ENCODE measurements at regions not wholly inside any gene's neighbourhood (a gene's known extent, or its start where the extent isn't known, plus 50 kb on each side); places are given as distances from the start of the nearest gene placed in this dataset.
"Not testable (repeated sequence)": the region's sequence is repeated elsewhere in the genome, so short reads cannot be mapped to it uniquely, and the experiment has no call there.

DNA sequence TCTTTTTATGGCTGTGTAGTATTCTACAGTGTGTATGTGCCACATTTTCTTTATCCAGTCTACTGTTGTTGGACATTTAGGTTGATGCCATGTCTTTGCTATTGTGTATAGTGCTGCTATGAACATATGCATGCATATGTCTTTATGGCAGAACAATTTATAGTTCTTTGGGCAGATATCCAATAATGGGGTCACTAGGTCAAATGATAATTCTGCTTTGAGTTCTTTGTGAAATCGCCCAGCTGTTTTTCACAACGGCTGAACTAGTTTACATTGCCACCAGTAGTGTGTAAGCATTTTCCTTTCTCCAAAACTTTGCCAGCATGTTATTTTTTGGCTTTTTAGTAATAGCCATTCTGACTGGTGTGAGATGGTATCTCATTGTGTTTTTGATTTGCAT is 214.8 kb upstream of the TMEM229A start:
- TF ChIP-seq EP300 (IDR thresholded peaks at IDR 0.05) (no peak), POLR2A (IDR thresholded peaks at IDR 0.05; ENCODE audit: low read depth) (no peak), POLR2AphosphoS5 (IDR thresholded peaks at IDR 0.05) (no peak)
- TF ChIP-seq, protein P1, sequence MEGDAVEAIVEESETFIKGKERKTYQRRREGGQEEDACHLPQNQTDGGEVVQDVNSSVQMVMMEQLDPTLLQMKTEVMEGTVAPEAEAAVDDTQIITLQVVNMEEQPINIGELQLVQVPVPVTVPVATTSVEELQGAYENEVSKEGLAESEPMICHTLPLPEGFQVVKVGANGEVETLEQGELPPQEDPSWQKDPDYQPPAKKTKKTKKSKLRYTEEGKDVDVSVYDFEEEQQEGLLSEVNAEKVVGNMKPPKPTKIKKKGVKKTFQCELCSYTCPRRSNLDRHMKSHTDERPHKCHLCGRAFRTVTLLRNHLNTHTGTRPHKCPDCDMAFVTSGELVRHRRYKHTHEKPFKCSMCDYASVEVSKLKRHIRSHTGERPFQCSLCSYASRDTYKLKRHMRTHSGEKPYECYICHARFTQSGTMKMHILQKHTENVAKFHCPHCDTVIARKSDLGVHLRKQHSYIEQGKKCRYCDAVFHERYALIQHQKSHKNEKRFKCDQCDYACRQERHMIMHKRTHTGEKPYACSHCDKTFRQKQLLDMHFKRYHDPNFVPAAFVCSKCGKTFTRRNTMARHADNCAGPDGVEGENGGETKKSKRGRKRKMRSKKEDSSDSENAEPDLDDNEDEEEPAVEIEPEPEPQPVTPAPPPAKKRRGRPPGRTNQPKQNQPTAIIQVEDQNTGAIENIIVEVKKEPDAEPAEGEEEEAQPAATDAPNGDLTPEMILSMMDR (IDR thresholded peaks at IDR 0.05): no peak
- WGBS: 54% methylated on average over 2 of the region's 2 CpGs
- DNase-seq (ENCODE audit: extremely low spot score): no peak

DNA sequence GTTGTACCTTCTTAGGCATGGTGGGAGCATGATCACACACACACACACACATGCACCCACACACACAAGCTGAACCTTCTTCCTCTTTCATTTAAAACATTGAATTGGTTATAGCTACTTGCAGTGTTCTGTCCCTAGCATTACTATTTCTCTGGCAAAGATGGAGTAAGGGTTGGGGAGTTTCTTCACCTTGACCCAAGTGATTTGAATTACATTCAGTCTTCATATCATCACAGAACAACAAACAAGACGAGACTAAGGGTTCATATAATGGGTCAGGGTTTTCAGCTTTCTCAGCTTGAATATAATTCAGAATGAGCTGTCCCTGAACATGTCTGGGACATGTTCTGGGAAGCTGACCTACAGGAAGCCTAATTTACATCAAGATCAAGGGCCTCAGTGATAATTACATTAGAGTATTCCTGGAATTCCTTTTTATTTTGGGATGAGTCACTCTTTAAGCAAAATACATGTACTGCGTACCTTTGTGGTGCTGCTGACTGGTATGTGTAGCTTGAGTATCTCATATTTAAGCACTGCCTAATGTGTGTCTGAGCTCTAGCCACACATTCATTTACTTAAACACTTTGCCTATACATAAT is 213.5 kb upstream of the TMEM229A start:
- Histone ChIP-seq H3K27me3 (no peaks in the 10 kb centered on the region), H3K27ac (replicated peaks in 1 of 4) (no peak overlapping the region), H3K4me3 (no peak overlapping the region), H3K4me1 (no peaks in the 10 kb centered on the region), H3K36me3 (no peaks in the 10 kb centered on the region), H3K9me3 (no peaks in the 10 kb centered on the region)
- 79% methylated on average over 2 of the region's 2 CpGs for WGBS
- DNase-seq (ENCODE audit: extremely low spot score): no peak
- TF ChIP-seq, protein P1 (IDR thresholded peaks at IDR 0.05): no peak
- intact Hi-C loops (cut with DNase I): no loop called here

More for the DNA sequence above, 214.8 kb upstream of the TMEM229A start:
- H3K9me3 ChIP-seq: no peaks in the 10 kb centered on the region
- no peaks in the 10 kb centered on the region for H3K4me1 ChIP-seq
- H3K27ac ChIP-seq (replicated peaks in 1 of 4): no peak overlapping the region
- intact Hi-C loops (cut with DNase I): no loop called here
- no peaks in the 10 kb centered on the region for H3K36me3 ChIP-seq
- no peaks in the 10 kb centered on the region for H3K27me3 ChIP-seq
- H3K4me3 ChIP-seq: no peak overlapping the region

DNA sequence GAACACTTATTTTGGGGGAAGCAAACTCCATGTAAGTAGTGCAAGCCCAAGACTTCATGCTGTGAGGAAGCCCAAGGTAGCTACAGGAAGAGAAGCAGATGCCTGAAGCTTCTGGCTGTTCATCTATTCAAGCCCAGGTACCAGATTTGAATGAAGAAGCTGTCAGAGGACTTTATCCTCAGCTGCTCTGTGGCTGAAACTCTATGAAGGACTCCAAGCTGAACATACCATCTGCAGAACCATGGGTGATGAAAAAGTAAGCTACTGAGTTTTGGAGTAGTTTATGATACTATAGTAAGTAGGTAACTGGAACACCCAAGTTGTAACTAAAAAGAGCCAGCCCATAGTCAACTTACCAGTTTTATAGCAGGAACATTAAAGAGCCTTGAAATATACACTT is 211.6 kb upstream of the TMEM229A start:
- H3K36me3 ChIP-seq; intact Hi-C loops (cut with DNase I); H3K27me3 ChIP-seq: not testable (repeated sequence)

DNA sequence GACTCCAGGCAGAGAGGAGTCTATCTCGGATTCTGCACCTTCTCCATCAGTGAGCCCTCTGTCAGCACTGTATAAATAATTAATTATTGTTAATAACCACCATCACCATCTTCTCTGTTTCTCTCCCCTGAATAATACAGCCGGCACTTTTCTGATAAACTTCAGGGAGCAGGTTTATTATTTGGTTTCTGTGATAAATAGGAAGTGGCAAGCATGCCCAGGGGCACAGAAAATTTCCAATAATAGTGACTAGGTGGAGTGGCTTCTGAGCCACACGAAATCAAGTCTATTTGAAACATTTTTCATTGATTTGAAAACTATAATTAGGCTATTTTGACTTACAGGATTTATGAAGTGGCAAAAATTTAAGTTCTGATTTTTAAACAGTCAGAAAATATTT is 186.8 kb upstream of the TMEM229A start:
- Histone ChIP-seq H3K9me3 (peaks cover 0 to 5% (median 0%) of the 10 kb centered on the region in 4 donors), H3K36me3 (no peaks in the 10 kb centered on the region), H3K4me3 (no peak overlapping the region), H3K27me3 (no peaks in the 10 kb centered on the region), H3K27ac (replicated peaks in 1 of 4) (no peak overlapping the region), H3K4me1 (no peaks in the 10 kb centered on the region)
- 55% methylated on average over 3 of the region's 3 CpGs for WGBS
- DNase-seq (ENCODE audit: extremely low spot score): no peak
- TF ChIP-seq EP300 (IDR thresholded peaks at IDR 0.05) (no peak), POLR2AphosphoS5 (IDR thresholded peaks at IDR 0.05) (no peak), POLR2A (IDR thresholded peaks at IDR 0.05; ENCODE audit: low read depth) (no peak)
- TF ChIP-seq, protein P1 (IDR thresholded peaks at IDR 0.05): no peak
- intact Hi-C loops (cut with DNase I): no loop called here

More for the DNA sequence above, 211.6 kb upstream of the TMEM229A start:
- H3K4me3 ChIP-seq; H3K4me1 ChIP-seq; DNase-seq (ENCODE audit: extremely low spot score); H3K27ac ChIP-seq (replicated peaks in 1 of 4); H3K9me3 ChIP-seq: not testable (repeated sequence)

DNA sequence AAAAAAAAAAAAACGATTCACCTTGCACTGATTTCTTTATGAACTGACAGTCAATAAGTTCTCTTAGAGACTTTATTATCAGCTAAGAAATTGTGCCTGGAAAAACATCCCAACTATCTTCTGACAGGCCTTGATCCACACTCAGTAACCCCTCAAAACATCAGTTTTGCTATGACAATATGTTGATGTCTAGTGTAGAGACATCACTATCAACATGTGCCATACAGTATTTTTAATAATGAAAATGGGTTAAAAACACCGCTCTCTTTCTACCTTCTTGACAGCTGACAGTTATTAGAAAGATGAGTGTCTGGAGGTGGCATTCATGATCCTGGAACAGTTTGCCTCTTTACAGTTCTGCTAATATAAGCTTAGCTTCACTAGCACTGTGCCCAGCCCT is 175.8 kb upstream of the TMEM229A start:
- no peaks in the 10 kb centered on the region for H3K27me3 ChIP-seq
- no peak for DNase-seq (ENCODE audit: extremely low spot score)
- H3K4me1 ChIP-seq: no peaks in the 10 kb centered on the region
- intact Hi-C loops (cut with DNase I): no loop called here
- TF ChIP-seq EP300 (IDR thresholded peaks at IDR 0.05) (no peak), POLR2A (IDR thresholded peaks at IDR 0.05; ENCODE audit: low read depth) (no peak), POLR2AphosphoS5 (IDR thresholded peaks at IDR 0.05) (no peak)
- TF ChIP-seq, protein P1 (IDR thresholded peaks at IDR 0.05): no peak
- H3K36me3 ChIP-seq: no peaks in the 10 kb centered on the region
- no peaks in the 10 kb centered on the region for H3K9me3 ChIP-seq
- H3K27ac ChIP-seq (replicated peaks in 1 of 4): no peak overlapping the region
- WGBS: 49% methylated on average over 2 of the region's 2 CpGs
- no peak overlapping the region for H3K4me3 ChIP-seq
